SK-N-SH treated with all-trans-retinoic acid at 6 μM for 48 hours (cell line): ENCODE measurements at regions not wholly inside any gene's neighbourhood (a gene's known extent, or its start where the extent isn't known, plus 50 kb on each side); places are given as distances from the start of the nearest gene placed in this dataset.

Source experiments
- ATAC-seq: fragments of 200-7000 bp; cut with Tn5 transposase; 3 replicates; pipeline ENCODE4 v1.9.1; 2020; ENCODE audit warnings: mild to moderate bottlenecking, moderate library complexity
- BACH2 ChIP-seq: fragments of 250-450 bp; sonication (Bioruptor Pico); IDR thresholded peaks from 2 replicates; pipeline ENCODE4 v1.9.0; 2021; ENCODE audit warnings: mild to moderate bottlenecking, borderline replicate concordance
- CSDC2 ChIP-seq: fragments of 250-450 bp; sonication (Bioruptor Pico); IDR thresholded peaks from 2 replicates; pipeline ENCODE4 v1.5.0; 2020; ENCODE audit warnings: mild to moderate bottlenecking, moderate library complexity
- ESRRG ChIP-seq: fragments of 250-450 bp; sonication (Bioruptor Pico); IDR thresholded peaks from 2 replicates; pipeline ENCODE4 v1.6.1; 2021; ENCODE audit warnings: mild to moderate bottlenecking
- GLIS3 ChIP-seq: fragments of 250-450 bp; sonication (Bioruptor Pico); IDR thresholded peaks from 2 replicates; pipeline ENCODE4 v1.5.0; 2020; ENCODE audit warnings: mild to moderate bottlenecking, moderate library complexity
- ISL1 ChIP-seq: fragments of 250-450 bp; sonication (Bioruptor Pico); IDR thresholded peaks from 2 replicates; pipeline ENCODE4 v2.1.2; 2022; ENCODE audit warnings: mild to moderate bottlenecking, moderate library complexity
- OSR1 ChIP-seq: fragments of 250-450 bp; sonication (Bioruptor Pico); IDR thresholded peaks from 2 replicates; pipeline ENCODE4 v1.8.0; 2022; ENCODE audit warnings: moderate library complexity, mild to moderate bottlenecking, inconsistent platforms
- PPARA ChIP-seq: fragments of 250-450 bp; sonication (Bioruptor Pico); IDR thresholded peaks from 2 replicates; pipeline ENCODE4 v1.5.0; 2020; ENCODE audit warnings: mild to moderate bottlenecking, borderline replicate concordance
- RARB ChIP-seq: fragments of 250-450 bp; sonication (Bioruptor Pico); IDR thresholded peaks from 2 replicates; pipeline ENCODE4 v1.8.0; 2021; ENCODE audit warnings: mild to moderate bottlenecking, moderate library complexity
- SNAI2 ChIP-seq: fragments of 250-450 bp; sonication (Bioruptor Pico); IDR thresholded peaks from 2 replicates; pipeline ENCODE4 v1.5.0; 2020; ENCODE audit warnings: mild to moderate bottlenecking, moderate library complexity
- TCF4 ChIP-seq: fragments of 250-450 bp; sonication (Bioruptor Pico); IDR thresholded peaks from 2 replicates; pipeline ENCODE4 v1.8.0; 2021; ENCODE audit warnings: mild to moderate bottlenecking, moderate library complexity, borderline replicate concordance
- TOX ChIP-seq: fragments of 250-450 bp; sonication (Bioruptor Pico); IDR thresholded peaks from 2 replicates; pipeline ENCODE4 v1.8.0; 2021; ENCODE audit warnings: mild to moderate bottlenecking, moderate library complexity, borderline replicate concordance
- ZC3H10 ChIP-seq: fragments of 250-450 bp; sonication (Bioruptor Pico); IDR thresholded peaks from 2 replicates; pipeline ENCODE4 v1.5.1; 2021; ENCODE audit warnings: mild to moderate bottlenecking, moderate library complexity
- ZFP3 ChIP-seq: fragments of 250-450 bp; sonication (Bioruptor Pico); IDR thresholded peaks from 2 replicates; pipeline ENCODE4 v1.5.0; 2020; ENCODE audit warnings: mild to moderate bottlenecking, moderate library complexity
- ZFP30 ChIP-seq: fragments of 450-650 bp; formaldehyde crosslinking; IDR thresholded peaks from 2 replicates; pipeline ENCODE4 v1.5.0; 2022; ENCODE audit warnings: mild to moderate bottlenecking, moderate library complexity
- ZNF565 ChIP-seq: fragments of 450-650 bp; formaldehyde crosslinking; conservative IDR thresholded peaks from 2 replicates; pipeline ENCODE4 v1.5.0; 2020; ENCODE audit warnings: low read depth, mild to moderate bottlenecking, moderate library complexity
- ZNF70 ChIP-seq: fragments of 450-650 bp; formaldehyde crosslinking; IDR thresholded peaks from 2 replicates; pipeline ENCODE4 v1.5.0; 2020; ENCODE audit warnings: mild to moderate bottlenecking, moderate library complexity
- ZNF8 ChIP-seq: fragments of 450-650 bp; formaldehyde crosslinking; IDR thresholded peaks from 2 replicates; pipeline ENCODE4 v1.5.0; 2020; ENCODE audit warnings: mild to moderate bottlenecking, moderate library complexity
- TF ChIP-seq, protein P1 (sequence below): fragments of 250-450 bp; sonication (Bioruptor Pico); IDR thresholded peaks from 2 replicates; pipeline ENCODE4 v1.8.0; 2021; ENCODE audit warnings: low read depth, mild to moderate bottlenecking, moderate library complexity, borderline replicate concordance
- TF ChIP-seq, protein P2 (sequence below): fragments of 250-450 bp; sonication (Bioruptor Pico); IDR thresholded peaks from 2 replicates; pipeline ENCODE4 v1.5.0; 2020; ENCODE audit warnings: mild to moderate bottlenecking, moderate library complexity
- TF ChIP-seq, protein P3 (sequence below): fragments of 250-450 bp; sonication (Bioruptor Pico); IDR thresholded peaks from 2 replicates; pipeline ENCODE4 v1.5.1; 2021; ENCODE audit warnings: mild to moderate bottlenecking, moderate library complexity
- TF ChIP-seq, protein P4 (sequence below): fragments of 250-450 bp; sonication (Bioruptor Pico); IDR thresholded peaks from 2 replicates; pipeline ENCODE4 v1.8.0; 2020; ENCODE audit warnings: mild to moderate bottlenecking, moderate library complexity, borderline replicate concordance
- TF ChIP-seq, protein P5 (sequence below): fragments of 250-450 bp; sonication (Bioruptor Pico); IDR thresholded peaks from 2 replicates; pipeline ENCODE4 v1.5.1; 2020; ENCODE audit warnings: low read depth, mild to moderate bottlenecking, moderate library complexity

DNA sequence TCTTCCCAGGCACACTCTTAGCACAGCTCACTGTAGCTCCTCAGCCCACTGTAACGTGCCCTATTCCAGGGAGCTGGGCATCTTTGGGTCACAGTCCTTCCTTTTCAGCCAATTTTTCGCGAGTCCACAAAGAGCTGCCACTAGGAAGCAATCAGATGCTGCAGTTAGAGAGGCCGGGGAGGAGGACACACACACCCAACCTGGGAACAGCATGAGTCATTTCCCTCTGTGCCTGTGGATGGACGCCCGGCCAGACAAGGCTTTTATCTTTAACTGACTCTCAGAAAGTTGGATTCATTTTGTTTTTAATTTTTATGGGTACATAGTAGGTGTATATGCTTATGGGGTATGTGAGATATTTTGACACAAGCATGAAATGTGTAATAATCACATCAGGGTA lies 918.6 kb downstream of the UQCRFS1 start:
- ATAC-seq = no peak
- no peak for TF ChIP-seq ZNF8 (CRISPR knock-in tag)
- TF ChIP-seq GLIS3 (CRISPR knock-in tag) = no peak
- TF ChIP-seq ESRRG = no peak
- TF ChIP-seq ZNF70 (CRISPR knock-in tag) = no peak
- TF ChIP-seq ZFP3 = no peak
- TF ChIP-seq, protein P1, sequence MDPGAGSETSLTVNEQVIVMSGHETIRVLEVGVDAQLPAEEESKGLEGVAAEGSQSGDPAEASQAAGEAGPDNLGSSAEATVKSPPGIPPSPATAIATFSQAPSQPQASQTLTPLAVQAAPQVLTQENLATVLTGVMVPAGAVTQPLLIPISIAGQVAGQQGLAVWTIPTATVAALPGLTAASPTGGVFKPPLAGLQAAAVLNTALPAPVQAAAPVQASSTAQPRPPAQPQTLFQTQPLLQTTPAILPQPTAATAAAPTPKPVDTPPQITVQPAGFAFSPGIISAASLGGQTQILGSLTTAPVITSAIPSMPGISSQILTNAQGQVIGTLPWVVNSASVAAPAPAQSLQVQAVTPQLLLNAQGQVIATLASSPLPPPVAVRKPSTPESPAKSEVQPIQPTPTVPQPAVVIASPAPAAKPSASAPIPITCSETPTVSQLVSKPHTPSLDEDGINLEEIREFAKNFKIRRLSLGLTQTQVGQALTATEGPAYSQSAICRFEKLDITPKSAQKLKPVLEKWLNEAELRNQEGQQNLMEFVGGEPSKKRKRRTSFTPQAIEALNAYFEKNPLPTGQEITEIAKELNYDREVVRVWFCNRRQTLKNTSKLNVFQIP (CRISPR knock-in tag) = no peak
- TF ChIP-seq ZFP30 (CRISPR knock-in tag) = no peak
- TF ChIP-seq, protein P2, sequence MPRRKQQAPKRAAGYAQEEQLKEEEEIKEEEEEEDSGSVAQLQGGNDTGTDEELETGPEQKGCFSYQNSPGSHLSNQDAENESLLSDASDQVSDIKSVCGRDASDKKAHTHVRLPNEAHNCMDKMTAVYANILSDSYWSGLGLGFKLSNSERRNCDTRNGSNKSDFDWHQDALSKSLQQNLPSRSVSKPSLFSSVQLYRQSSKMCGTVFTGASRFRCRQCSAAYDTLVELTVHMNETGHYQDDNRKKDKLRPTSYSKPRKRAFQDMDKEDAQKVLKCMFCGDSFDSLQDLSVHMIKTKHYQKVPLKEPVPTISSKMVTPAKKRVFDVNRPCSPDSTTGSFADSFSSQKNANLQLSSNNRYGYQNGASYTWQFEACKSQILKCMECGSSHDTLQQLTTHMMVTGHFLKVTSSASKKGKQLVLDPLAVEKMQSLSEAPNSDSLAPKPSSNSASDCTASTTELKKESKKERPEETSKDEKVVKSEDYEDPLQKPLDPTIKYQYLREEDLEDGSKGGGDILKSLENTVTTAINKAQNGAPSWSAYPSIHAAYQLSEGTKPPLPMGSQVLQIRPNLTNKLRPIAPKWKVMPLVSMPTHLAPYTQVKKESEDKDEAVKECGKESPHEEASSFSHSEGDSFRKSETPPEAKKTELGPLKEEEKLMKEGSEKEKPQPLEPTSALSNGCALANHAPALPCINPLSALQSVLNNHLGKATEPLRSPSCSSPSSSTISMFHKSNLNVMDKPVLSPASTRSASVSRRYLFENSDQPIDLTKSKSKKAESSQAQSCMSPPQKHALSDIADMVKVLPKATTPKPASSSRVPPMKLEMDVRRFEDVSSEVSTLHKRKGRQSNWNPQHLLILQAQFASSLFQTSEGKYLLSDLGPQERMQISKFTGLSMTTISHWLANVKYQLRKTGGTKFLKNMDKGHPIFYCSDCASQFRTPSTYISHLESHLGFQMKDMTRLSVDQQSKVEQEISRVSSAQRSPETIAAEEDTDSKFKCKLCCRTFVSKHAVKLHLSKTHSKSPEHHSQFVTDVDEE (CRISPR knock-in tag) = no peak
- TF ChIP-seq PPARA (CRISPR knock-in tag) = no peak
- no peak for TF ChIP-seq TOX (CRISPR knock-in tag)
- TF ChIP-seq, protein P3, sequence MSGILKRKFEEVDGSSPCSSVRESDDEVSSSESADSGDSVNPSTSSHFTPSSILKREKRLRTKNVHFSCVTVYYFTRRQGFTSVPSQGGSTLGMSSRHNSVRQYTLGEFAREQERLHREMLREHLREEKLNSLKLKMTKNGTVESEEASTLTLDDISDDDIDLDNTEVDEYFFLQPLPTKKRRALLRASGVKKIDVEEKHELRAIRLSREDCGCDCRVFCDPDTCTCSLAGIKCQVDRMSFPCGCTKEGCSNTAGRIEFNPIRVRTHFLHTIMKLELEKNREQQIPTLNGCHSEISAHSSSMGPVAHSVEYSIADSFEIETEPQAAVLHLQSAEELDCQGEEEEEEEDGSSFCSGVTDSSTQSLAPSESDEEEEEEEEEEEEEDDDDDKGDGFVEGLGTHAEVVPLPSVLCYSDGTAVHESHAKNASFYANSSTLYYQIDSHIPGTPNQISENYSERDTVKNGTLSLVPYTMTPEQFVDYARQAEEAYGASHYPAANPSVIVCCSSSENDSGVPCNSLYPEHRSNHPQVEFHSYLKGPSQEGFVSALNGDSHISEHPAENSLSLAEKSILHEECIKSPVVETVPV (CRISPR knock-in tag) = no peak
- TF ChIP-seq ISL1 (CRISPR knock-in tag) = no peak
- TF ChIP-seq BACH2 (CRISPR knock-in tag) = no peak
- no peak for TF ChIP-seq CSDC2 (CRISPR knock-in tag)

DNA sequence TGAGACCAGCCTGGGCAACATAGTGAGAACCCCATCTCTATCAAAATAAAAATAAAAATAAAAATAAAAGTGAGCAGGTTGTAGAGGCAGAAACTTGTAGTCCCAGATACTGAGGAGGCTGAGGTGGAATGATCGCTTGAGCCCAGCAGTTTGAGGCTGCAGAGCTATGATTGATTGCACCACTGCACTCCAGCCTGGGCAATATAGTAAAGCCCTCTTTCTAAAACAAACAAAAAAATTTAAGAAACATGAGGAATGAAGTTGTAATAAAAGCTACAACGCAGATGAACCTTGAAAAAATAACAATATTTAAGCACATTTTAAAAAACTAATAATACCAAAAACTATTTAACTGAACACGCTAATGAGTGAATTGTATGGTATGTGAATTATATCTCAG lies 919.3 kb downstream of the UQCRFS1 start:
- TF ChIP-seq ZNF565 (CRISPR knock-in tag) (no peak), ZNF8 (CRISPR knock-in tag) (no peak), TOX (CRISPR knock-in tag) (no peak), RARB (CRISPR knock-in tag) (no peak), ZFP30 (CRISPR knock-in tag) (no peak), OSR1 (CRISPR knock-in tag) (no peak)
- ATAC-seq = no peak

DNA sequence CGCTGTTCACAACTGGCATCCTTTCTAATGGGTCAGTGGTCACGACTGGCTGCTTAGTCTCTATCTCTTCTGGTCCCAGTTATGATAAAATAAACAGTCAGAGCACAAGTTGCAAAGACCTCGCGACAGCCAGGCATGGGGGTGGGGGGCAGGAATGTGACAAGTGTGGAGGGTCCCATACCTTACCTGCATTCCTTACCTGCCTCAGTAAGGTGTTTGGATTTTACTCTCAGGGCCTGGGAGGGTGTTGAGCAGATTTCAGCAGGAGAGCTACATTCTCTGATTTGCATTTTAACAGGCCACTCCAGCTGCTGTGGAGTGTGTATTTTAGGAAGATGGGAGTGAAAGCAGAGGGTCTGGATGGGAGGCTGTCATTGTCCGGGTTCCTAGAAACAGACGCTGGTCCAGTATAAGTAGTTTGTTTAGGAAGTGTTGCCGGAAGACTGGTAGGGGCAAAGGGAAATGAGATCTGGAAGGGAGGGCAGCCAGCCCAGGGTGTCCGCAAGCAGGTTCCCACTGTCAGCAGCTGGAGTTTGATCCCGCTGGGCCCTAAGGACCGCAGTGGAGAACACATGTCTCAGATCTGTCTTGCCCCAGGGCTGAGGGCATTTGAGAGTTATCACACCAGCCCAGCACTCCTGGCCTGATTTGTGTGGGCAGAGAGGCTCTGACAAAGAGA lies 920.0 kb downstream of the UQCRFS1 start:
- ATAC-seq = no peak
- TF ChIP-seq ZC3H10 (CRISPR knock-in tag) (no peak), CSDC2 (CRISPR knock-in tag) (no peak), SNAI2 (CRISPR knock-in tag) (no peak), PPARA (CRISPR knock-in tag) (no peak), TCF4 (CRISPR knock-in tag) (no peak), ISL1 (CRISPR knock-in tag) (no peak), RARB (CRISPR knock-in tag) (no peak), ZFP3 (no peak), ESRRG (no peak), ZNF8 (CRISPR knock-in tag) (no peak), GLIS3 (CRISPR knock-in tag) (no peak), BACH2 (CRISPR knock-in tag) (no peak), OSR1 (CRISPR knock-in tag) (no peak), TOX (CRISPR knock-in tag) (no peak)
- TF ChIP-seq, protein P4, sequence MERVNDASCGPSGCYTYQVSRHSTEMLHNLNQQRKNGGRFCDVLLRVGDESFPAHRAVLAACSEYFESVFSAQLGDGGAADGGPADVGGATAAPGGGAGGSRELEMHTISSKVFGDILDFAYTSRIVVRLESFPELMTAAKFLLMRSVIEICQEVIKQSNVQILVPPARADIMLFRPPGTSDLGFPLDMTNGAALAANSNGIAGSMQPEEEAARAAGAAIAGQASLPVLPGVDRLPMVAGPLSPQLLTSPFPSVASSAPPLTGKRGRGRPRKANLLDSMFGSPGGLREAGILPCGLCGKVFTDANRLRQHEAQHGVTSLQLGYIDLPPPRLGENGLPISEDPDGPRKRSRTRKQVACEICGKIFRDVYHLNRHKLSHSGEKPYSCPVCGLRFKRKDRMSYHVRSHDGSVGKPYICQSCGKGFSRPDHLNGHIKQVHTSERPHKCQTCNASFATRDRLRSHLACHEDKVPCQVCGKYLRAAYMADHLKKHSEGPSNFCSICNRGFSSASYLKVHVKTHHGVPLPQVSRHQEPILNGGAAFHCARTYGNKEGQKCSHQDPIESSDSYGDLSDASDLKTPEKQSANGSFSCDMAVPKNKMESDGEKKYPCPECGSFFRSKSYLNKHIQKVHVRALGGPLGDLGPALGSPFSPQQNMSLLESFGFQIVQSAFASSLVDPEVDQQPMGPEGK (CRISPR knock-in tag) = no peak
- TF ChIP-seq, protein P5, sequence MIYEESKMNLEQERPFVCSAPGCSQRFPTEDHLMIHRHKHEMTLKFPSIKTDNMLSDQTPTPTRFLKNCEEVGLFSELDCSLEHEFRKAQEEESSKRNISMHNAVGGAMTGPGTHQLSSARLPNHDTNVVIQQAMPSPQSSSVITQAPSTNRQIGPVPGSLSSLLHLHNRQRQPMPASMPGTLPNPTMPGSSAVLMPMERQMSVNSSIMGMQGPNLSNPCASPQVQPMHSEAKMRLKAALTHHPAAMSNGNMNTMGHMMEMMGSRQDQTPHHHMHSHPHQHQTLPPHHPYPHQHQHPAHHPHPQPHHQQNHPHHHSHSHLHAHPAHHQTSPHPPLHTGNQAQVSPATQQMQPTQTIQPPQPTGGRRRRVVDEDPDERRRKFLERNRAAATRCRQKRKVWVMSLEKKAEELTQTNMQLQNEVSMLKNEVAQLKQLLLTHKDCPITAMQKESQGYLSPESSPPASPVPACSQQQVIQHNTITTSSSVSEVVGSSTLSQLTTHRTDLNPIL (CRISPR knock-in tag) = no peak
- TF ChIP-seq, protein P2 (CRISPR knock-in tag) = no peak
- TF ChIP-seq, protein P1 (CRISPR knock-in tag) = no peak
- TF ChIP-seq, all 23 proteins: peak for 0
